H54 (cell line): ENCODE measurements at regions not wholly inside any gene's neighbourhood (a gene's known extent, or its start where the extent isn't known, plus 50 kb on each side); places are given as distances from the start of the nearest gene placed in this dataset.
A peak's percentile ranks its signal among the peaks of the same experiment; 100 is the strongest.

ENCODE experiments used
- DNase-seq: peaks from one replicate; pipeline ENCODE4 v3.0.0; 2011; ENCODE audit warnings: low spot score, mixed read lengths; ENCODE audit not compliant: insufficient read length
- FAIRE-seq: peaks from 3 replicates; lab custom pipeline; 2011; peaks lifted over from hg19 to GRCh38; lab: Jason Lieb, UNC
- POLR2A ChIP-seq: IDR thresholded peaks from 2 replicates; pipeline ENCODE4 v1.6.1; 2011; ENCODE audit warnings: low read depth, mild to moderate bottlenecking, low read length

- FAIRE-seq (no peak), DNase-seq (no peak)
- no peak for TF ChIP-seq POLR2A
Measured at GRCh38 chr12:92199819-92200576, 54.4 kb upstream of the BTG1 start.

- DNase-seq (no peak), FAIRE-seq (no peak)
- no peak for TF ChIP-seq POLR2A
Measured at GRCh38 chr12:92197815-92198214, 52.2 kb upstream of the BTG1 start.

GRCh38 chr12:92196368-92196767, 50.7 kb upstream of the BTG1 start:
- no peak for TF ChIP-seq POLR2A
- FAIRE-seq (peak; percentile 38), DNase-seq (no peak)
